ENCODE measurements at regions not wholly inside any gene's neighbourhood (a gene's known extent, or its start where the extent isn't known, plus 50 kb on each side); places are given as distances from the start of the nearest gene placed in this dataset.

DNA sequence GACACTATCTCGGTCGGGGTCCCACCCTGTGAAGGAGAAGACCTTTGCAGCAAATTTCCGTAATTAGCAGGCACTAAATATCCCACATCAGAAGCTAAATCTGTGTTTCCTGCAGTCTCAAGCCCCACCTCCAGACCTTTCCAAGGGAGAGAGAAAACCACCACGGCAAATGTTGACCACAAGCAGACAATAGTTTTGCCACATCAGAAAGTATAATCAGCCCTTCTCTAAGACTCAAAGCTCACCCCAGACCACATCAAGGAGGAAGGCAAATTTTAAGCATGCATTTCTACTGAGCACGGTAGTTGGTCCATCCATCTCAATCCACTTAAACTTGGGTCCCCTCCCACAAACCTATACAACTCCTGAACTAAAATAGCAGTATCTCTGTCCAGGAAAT lies 398.5 kb downstream of the GPM6A start:
- Mint-ChIP-seq H3K36me3 (ENCODE audit: insufficient read depth in 2 of 2) (no peaks in the 10 kb centered on the region), H3K9me3 (peaks cover 0 to 20% of the 10 kb centered on the region in 2 donors), H3K4me1 (ENCODE audit: low read depth) (no peaks in the 10 kb centered on the region), H3K27me3 (ENCODE audit: low read depth) (no peaks in the 10 kb centered on the region), H3K4me3 (no peak overlapping the region), H3K27ac (no peak overlapping the region)
- no peak for DNase-seq
- ATAC-seq (replicated peaks in 1 of 2), result no peak

- ATAC-seq (replicated peaks in 1 of 2) (no peak), DNase-seq (no peak)
- no peak overlapping the region for H3K4me3 Mint-ChIP-seq
- H3K9me3 Mint-ChIP-seq, result peaks cover 0 to 18% of the 10 kb centered on the region in 2 donors
- no peaks in the 10 kb centered on the region for H3K36me3 Mint-ChIP-seq (ENCODE audit: insufficient read depth in 2 of 2)
- no peaks in the 10 kb centered on the region for H3K27me3 Mint-ChIP-seq (ENCODE audit: low read depth)
- H3K27ac Mint-ChIP-seq, result no peak overlapping the region
- no peaks in the 10 kb centered on the region for H3K4me1 Mint-ChIP-seq (ENCODE audit: low read depth)
Measured at GRCh38 chr4:175414602-175415001, 397.5 kb downstream of the GPM6A start.

DNA sequence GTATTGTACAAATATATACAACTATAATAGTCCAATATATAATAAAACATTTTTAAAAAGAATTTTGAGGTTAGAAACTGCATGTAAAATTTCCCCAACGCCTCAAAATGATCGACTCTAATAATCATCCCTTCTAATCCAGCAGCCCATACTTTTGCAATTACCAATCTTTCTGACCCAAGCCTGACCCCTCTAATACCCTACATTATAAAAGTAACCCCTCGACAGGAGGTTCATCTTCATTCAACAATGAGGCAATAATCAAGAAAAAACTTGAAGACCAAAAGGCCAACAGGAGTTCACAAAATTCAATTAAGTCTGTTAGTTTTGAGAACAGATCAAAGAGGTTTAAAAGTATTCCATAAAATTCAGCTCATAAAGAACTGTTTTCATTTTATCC lies 393.5 kb downstream of the GPM6A start:
- no peaks in the 10 kb centered on the region for H3K36me3 Mint-ChIP-seq (ENCODE audit: insufficient read depth in 2 of 2)
- no peaks in the 10 kb centered on the region for H3K4me1 Mint-ChIP-seq (ENCODE audit: low read depth)
- H3K27me3 Mint-ChIP-seq (ENCODE audit: low read depth), result no peaks in the 10 kb centered on the region
- ATAC-seq (replicated peaks in 1 of 2), result no peak
- no peak overlapping the region for H3K4me3 Mint-ChIP-seq
- no peak overlapping the region for H3K27ac Mint-ChIP-seq
- no peak for DNase-seq
- peaks cover 0 to 11% of the 10 kb centered on the region in 2 donors for H3K9me3 Mint-ChIP-seq

GRCh38 chr4:175419236-175419718 lies 392.8 kb downstream of the GPM6A start:
- no peak for ATAC-seq (replicated peaks in 1 of 2)
- peaks cover 0 to 12% of the 10 kb centered on the region in 2 donors for H3K9me3 Mint-ChIP-seq
- H3K36me3 Mint-ChIP-seq (ENCODE audit: insufficient read depth in 2 of 2), result no peaks in the 10 kb centered on the region
- no peaks in the 10 kb centered on the region for H3K4me1 Mint-ChIP-seq (ENCODE audit: low read depth)
- H3K27ac Mint-ChIP-seq, result no peak overlapping the region
- H3K4me3 Mint-ChIP-seq, result no peak overlapping the region
- no peak for DNase-seq
- H3K27me3 Mint-ChIP-seq (ENCODE audit: low read depth), result no peaks in the 10 kb centered on the region

DNA sequence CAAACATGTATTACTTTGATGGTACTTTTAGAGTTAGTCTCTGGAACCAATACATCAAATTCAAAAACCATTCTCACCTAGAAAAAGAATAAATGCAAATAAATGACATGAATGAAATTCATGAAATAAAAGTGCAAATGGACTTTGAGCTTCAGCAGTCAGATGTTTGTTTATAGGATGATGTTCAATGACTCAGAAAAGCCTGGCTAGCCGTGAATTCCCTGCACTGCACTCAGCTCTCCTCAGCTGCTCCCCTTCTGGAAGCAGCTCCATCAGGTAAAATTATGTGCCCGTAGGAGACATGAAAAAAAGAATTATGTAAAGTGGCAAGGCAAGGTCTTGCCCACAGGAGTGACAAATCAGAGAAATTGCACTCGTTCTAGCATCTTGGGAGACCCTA lies 390.6 kb downstream of the GPM6A start:
- H3K9me3 Mint-ChIP-seq, result peaks cover 0 to 7% of the 10 kb centered on the region in 2 donors
- no peaks in the 10 kb centered on the region for H3K36me3 Mint-ChIP-seq (ENCODE audit: insufficient read depth in 2 of 2)
- no peaks in the 10 kb centered on the region for H3K27me3 Mint-ChIP-seq (ENCODE audit: low read depth)
- ATAC-seq (replicated peaks in 1 of 2), result no peak
- no peak for DNase-seq
- H3K4me1 Mint-ChIP-seq (ENCODE audit: low read depth), result no peaks in the 10 kb centered on the region
- H3K4me3 Mint-ChIP-seq, result no peak overlapping the region
- no peak overlapping the region for H3K27ac Mint-ChIP-seq

GRCh38 chr4:175422331-175422730 lies 389.7 kb downstream of the GPM6A start:
- H3K9me3 Mint-ChIP-seq, result peaks cover 5 to 9% of the 10 kb centered on the region in 2 donors
- H3K27ac Mint-ChIP-seq, result no peak overlapping the region
- H3K4me1 Mint-ChIP-seq (ENCODE audit: low read depth), result no peaks in the 10 kb centered on the region
- no peaks in the 10 kb centered on the region for H3K27me3 Mint-ChIP-seq (ENCODE audit: low read depth)
- DNase-seq (no peak), ATAC-seq (replicated peaks in 1 of 2) (no peak)
- no peak overlapping the region for H3K4me3 Mint-ChIP-seq
- H3K36me3 Mint-ChIP-seq (ENCODE audit: insufficient read depth in 2 of 2), result no peaks in the 10 kb centered on the region

- H3K27ac Mint-ChIP-seq, result no peak overlapping the region
- peaks cover 5 to 9% of the 10 kb centered on the region in 2 donors for H3K9me3 Mint-ChIP-seq
- DNase-seq, result no peak
- H3K27me3 Mint-ChIP-seq (ENCODE audit: low read depth), result no peaks in the 10 kb centered on the region
- H3K4me3 Mint-ChIP-seq, result no peak overlapping the region
- H3K4me1 Mint-ChIP-seq (ENCODE audit: low read depth), result no peaks in the 10 kb centered on the region
- ATAC-seq (replicated peaks in 1 of 2), result no peak
- peaks cover 0 to 1% of the 10 kb centered on the region in 2 donors for H3K36me3 Mint-ChIP-seq (ENCODE audit: insufficient read depth in 2 of 2)
Measured at GRCh38 chr4:175424111-175424510, 388.0 kb downstream of the GPM6A start.

GRCh38 chr4:175427751-175428150 lies 384.3 kb downstream of the GPM6A start:
- no peak overlapping the region for H3K27ac Mint-ChIP-seq
- no peaks in the 10 kb centered on the region for H3K4me1 Mint-ChIP-seq (ENCODE audit: low read depth)
- no peak for DNase-seq
- peaks cover 5 to 9% of the 10 kb centered on the region in 2 donors for H3K9me3 Mint-ChIP-seq
- ATAC-seq (replicated peaks in 1 of 2), result no peak
- H3K4me3 Mint-ChIP-seq, result no peak overlapping the region
- peaks cover 0 to 1% of the 10 kb centered on the region in 2 donors for H3K36me3 Mint-ChIP-seq (ENCODE audit: insufficient read depth in 2 of 2)
- H3K27me3 Mint-ChIP-seq (ENCODE audit: low read depth), result no peaks in the 10 kb centered on the region

- H3K27me3 Mint-ChIP-seq (ENCODE audit: low read depth), result no peaks in the 10 kb centered on the region
- H3K27ac Mint-ChIP-seq, result no peak overlapping the region
- ATAC-seq (replicated peaks in 1 of 2), result no peak
- H3K4me3 Mint-ChIP-seq, result no peak overlapping the region
- no peak for DNase-seq
- no peaks in the 10 kb centered on the region for H3K4me1 Mint-ChIP-seq (ENCODE audit: low read depth)
- peaks cover 2 to 4% of the 10 kb centered on the region in 2 donors for H3K9me3 Mint-ChIP-seq
- peaks cover 0 to 1% of the 10 kb centered on the region in 2 donors for H3K36me3 Mint-ChIP-seq (ENCODE audit: insufficient read depth in 2 of 2)
Measured at GRCh38 chr4:175431694-175432093, 380.4 kb downstream of the GPM6A start.

GRCh38 chr4:175435381-175435783 lies 376.7 kb downstream of the GPM6A start:
- ATAC-seq (replicated peaks in 1 of 2) (peak in 1 of 2 donors; percentile 34), DNase-seq (no peak)
- H3K36me3 Mint-ChIP-seq (ENCODE audit: insufficient read depth in 2 of 2), result no peaks in the 10 kb centered on the region

DNA sequence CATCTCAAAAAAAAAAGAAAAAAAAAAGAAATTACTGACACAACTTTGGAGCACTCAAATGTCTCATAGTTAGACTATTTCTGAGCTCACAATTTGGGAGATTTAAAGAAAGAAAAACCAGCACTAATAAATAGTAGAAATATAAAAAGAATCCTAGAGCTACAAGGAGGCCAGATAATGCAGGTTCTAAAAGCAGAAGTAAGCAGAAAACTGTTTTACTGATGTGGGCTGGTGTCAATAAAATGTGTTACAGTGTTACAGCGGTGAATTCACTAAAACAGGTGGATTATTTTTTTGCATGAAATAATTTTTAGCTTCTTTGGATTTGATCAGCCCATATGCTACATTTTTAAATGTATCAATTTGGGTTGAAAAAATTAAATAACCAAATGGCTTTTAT lies 375.9 kb downstream of the GPM6A start:
- no peaks in the 10 kb centered on the region for H3K36me3 Mint-ChIP-seq (ENCODE audit: insufficient read depth in 2 of 2)

More at GRCh38 chr4:175435381-175435783, 376.7 kb downstream of the GPM6A start:
- Mint-ChIP-seq H3K9me3 (peaks cover 2 to 3% of the 10 kb centered on the region in 2 donors), H3K4me3 (no peak overlapping the region), H3K4me1 (ENCODE audit: low read depth) (no peaks in the 10 kb centered on the region), H3K27me3 (ENCODE audit: low read depth) (no peaks in the 10 kb centered on the region), H3K27ac (no peak overlapping the region)

GRCh38 chr4:175440786-175441185 lies 371.3 kb downstream of the GPM6A start:
- H3K4me3 Mint-ChIP-seq, result no peak overlapping the region
- H3K27ac Mint-ChIP-seq, result no peak overlapping the region
- peaks cover 0 to 3% of the 10 kb centered on the region in 2 donors for H3K9me3 Mint-ChIP-seq
- no peaks in the 10 kb centered on the region for H3K36me3 Mint-ChIP-seq (ENCODE audit: insufficient read depth in 2 of 2)
- no peak for DNase-seq
- ATAC-seq (replicated peaks in 1 of 2), result no peak
- H3K4me1 Mint-ChIP-seq (ENCODE audit: low read depth), result no peaks in the 10 kb centered on the region
- no peaks in the 10 kb centered on the region for H3K27me3 Mint-ChIP-seq (ENCODE audit: low read depth)

More for the DNA sequence above, 375.9 kb downstream of the GPM6A start:
- Mint-ChIP-seq H3K4me1 (ENCODE audit: low read depth) (no peaks in the 10 kb centered on the region), H3K4me3 (no peak overlapping the region), H3K9me3 (peaks cover 2 to 3% of the 10 kb centered on the region in 2 donors), H3K27ac (no peak overlapping the region), H3K27me3 (ENCODE audit: low read depth) (no peaks in the 10 kb centered on the region)
- no peak for DNase-seq
- ATAC-seq (replicated peaks in 1 of 2), result no peak

GRCh38 chr4:175441256-175441655 lies 370.8 kb downstream of the GPM6A start:
- Mint-ChIP-seq H3K4me1 (ENCODE audit: low read depth) (no peaks in the 10 kb centered on the region), H3K9me3 (peaks cover 0 to 3% of the 10 kb centered on the region in 2 donors), H3K27ac (no peak overlapping the region), H3K27me3 (ENCODE audit: low read depth) (no peaks in the 10 kb centered on the region), H3K36me3 (ENCODE audit: insufficient read depth in 2 of 2) (no peaks in the 10 kb centered on the region), H3K4me3 (no peak overlapping the region)
- DNase-seq (no peak), ATAC-seq (replicated peaks in 1 of 2) (no peak)

DNA sequence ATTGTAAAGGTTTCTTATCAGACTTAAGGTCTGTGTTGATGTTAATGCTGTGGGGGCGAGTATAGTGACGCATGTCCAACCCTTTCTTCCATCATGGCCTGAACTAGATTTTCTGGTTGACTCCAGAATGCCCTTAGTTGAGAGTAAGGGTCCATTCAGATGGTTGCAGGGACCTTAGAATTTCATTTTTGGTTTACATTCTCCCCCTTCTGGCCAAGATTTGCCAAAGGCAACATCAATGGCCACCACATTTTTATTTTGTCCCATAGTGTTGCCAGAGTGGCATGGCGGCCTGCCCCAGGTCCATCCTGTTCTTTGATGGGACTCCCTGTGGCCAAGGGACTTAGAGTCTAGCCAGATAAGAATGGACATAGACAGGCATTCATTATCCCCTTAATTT lies 368.5 kb downstream of the GPM6A start:
- Mint-ChIP-seq H3K27me3 (ENCODE audit: low read depth) (no peaks in the 10 kb centered on the region), H3K9me3 (no peaks in the 10 kb centered on the region), H3K36me3 (ENCODE audit: insufficient read depth in 2 of 2) (no peaks in the 10 kb centered on the region), H3K4me1 (ENCODE audit: low read depth) (no peaks in the 10 kb centered on the region), H3K4me3 (no peak overlapping the region), H3K27ac (no peak overlapping the region)
- ATAC-seq (replicated peaks in 1 of 2) (no peak), DNase-seq (no peak)
